ENCODE measurements at regions not wholly inside any gene's neighbourhood (a gene's known extent, or its start where the extent isn't known, plus 50 kb on each side); places are given as distances from the start of the nearest gene placed in this dataset.

- TF ChIP-seq CTCF (IDR thresholded peaks at IDR 0.05; ENCODE audit: poor library complexity, severe bottlenecking) (no peak), REST (IDR thresholded peaks at IDR 0.05; ENCODE audit: borderline replicate concordance) (no peak)
Measured at GRCh38 chr9:86600977-86601376, 246.8 kb upstream of the TUT7 start.

Measured in neural cell (in vitro differentiated cells).